ENCODE measurements at regions not wholly inside any gene's neighbourhood (a gene's known extent, or its start where the extent isn't known, plus 50 kb on each side); places are given as distances from the start of the nearest gene placed in this dataset.

GRCh38 chr11:130612291-130612851 lies 163.9 kb downstream of the ADAMTS15 start:
- peak; percentile 75 for DNase-seq (ENCODE audit: low read depth)

GRCh38 chr11:130613396-130613795 lies 165.0 kb downstream of the ADAMTS15 start:
- DNase-seq (ENCODE audit: low read depth) = no peak

- DNase-seq (ENCODE audit: low read depth) = no peak
These were observed 166.1 kb downstream of the ADAMTS15 start for GRCh38 chr11:130614591-130614990.

- DNase-seq (ENCODE audit: low read depth) = no peak
These were observed 167.1 kb downstream of the ADAMTS15 start for GRCh38 chr11:130615561-130615960.

GRCh38 chr11:130616573-130616972 lies 168.1 kb downstream of the ADAMTS15 start:
- no peak for DNase-seq (ENCODE audit: low read depth)

- no peak for DNase-seq (ENCODE audit: low read depth)
These were observed 168.6 kb downstream of the ADAMTS15 start for GRCh38 chr11:130617001-130617400.

- DNase-seq (ENCODE audit: low read depth) = no peak
These were observed 172.1 kb downstream of the ADAMTS15 start for GRCh38 chr11:130620548-130620947.

- no peak for DNase-seq (ENCODE audit: low read depth)
These were observed 173.7 kb downstream of the ADAMTS15 start for GRCh38 chr11:130622141-130622542.

GRCh38 chr11:130623670-130624668 lies 175.5 kb downstream of the ADAMTS15 start:
- DNase-seq (ENCODE audit: low read depth) = no peak

- DNase-seq (ENCODE audit: low read depth) = no peak
These were observed 176.6 kb downstream of the ADAMTS15 start for GRCh38 chr11:130624971-130625544.

GRCh38 chr11:130625578-130626306 lies 177.3 kb downstream of the ADAMTS15 start:
- no peak for DNase-seq (ENCODE audit: low read depth)

GRCh38 chr11:130629039-130629438 lies 180.6 kb downstream of the ADAMTS15 start:
- DNase-seq (ENCODE audit: low read depth) = peak; percentile 53

GRCh38 chr11:130631119-130631518 lies 182.7 kb downstream of the ADAMTS15 start:
- DNase-seq (ENCODE audit: low read depth) = peak; percentile 99

- peak; percentile 49 for DNase-seq (ENCODE audit: low read depth)
These were observed 185.0 kb downstream of the ADAMTS15 start for GRCh38 chr11:130633466-130633865.

- no peak for DNase-seq (ENCODE audit: low read depth)
These were observed 185.7 kb downstream of the ADAMTS15 start for GRCh38 chr11:130634186-130634585.

GRCh38 chr11:130634961-130635473 lies 186.6 kb downstream of the ADAMTS15 start:
- DNase-seq (ENCODE audit: low read depth) = peak; percentile 65

- DNase-seq (ENCODE audit: low read depth) = no peak
These were observed 187.6 kb downstream of the ADAMTS15 start for GRCh38 chr11:130635937-130636630.

GRCh38 chr11:130636722-130637464 lies 188.4 kb downstream of the ADAMTS15 start:
- peak; percentile 100 for DNase-seq (ENCODE audit: low read depth)

GRCh38 chr11:130637566-130637965 lies 189.1 kb downstream of the ADAMTS15 start:
- no peak for DNase-seq (ENCODE audit: low read depth)

GRCh38 chr11:130638033-130638432 lies 189.6 kb downstream of the ADAMTS15 start:
- DNase-seq (ENCODE audit: low read depth) = no peak

Data from renal cortical epithelial cell (primary cell).